Activated CD4-positive, alpha-beta T cell treated with anti-CD3 and anti-CD28 coated beads, Interleukin-2, amount 50 U/mL, for 48 hours (primary cell): ENCODE measurements at regions not wholly inside any gene's neighbourhood (a gene's known extent, or its start where the extent isn't known, plus 50 kb on each side); places are given as distances from the start of the nearest gene placed in this dataset.

Experiments
- DNase-seq, 2 experiments: peaks; one replicate each; pipeline ENCODE4 v3.0.0-alpha.2; 2020

DNA sequence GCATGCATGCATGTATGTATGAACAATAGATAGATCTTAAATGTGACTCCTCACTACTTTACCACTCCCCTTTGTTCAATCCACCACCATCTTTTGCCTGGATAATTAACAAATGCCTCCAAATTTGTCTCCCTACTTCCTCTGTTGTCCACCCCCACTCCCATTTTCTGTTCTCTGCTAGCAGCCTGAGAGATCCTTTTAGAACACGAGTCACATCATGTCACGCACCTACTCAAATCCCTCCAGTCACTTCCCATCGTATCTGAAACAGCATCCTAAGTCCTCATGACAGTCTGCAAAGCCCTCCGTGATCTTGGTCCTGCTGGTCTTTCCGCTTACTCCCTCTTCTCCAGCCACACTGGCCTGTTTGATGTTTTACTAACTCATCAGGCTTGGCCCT, 527.3 kb downstream of the EPHA4 start:
- DNase-seq: no peak

DNA sequence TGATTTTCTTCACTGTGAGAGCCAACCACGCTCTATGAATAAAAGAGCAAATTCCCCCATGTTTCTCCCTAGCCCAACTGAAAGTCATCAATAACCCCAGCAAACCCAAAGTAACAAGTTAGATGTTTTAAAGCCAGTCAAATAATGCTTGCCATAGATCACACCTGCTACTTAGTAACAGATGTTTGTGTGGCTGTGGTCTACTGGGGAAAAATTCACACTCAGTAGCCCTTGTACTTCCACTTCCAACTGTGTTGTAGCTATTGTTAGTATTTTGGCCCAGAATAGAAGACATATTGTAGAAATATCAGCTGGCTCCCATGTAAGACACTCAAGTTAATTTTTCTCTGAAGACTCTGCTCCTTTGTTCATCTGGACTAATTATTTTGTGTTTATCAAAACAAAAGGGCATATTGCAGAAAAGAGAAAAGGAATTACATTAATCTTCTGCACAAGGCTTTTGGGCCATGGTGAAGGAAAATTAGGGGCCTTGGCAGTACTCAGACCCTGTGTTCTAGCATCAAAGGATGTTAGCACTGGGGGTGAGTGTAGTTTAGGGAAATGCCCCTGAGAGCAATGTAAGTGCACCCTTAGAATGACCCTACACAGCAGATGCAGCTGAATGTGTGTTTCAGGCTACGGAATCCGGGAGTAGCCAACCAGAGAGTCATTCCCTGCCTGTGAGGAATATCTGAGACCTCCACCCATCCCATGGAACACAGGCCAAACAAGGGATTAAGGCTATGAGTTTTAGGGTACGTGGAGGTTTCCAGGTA, 521.9 kb downstream of the EPHA4 start:
- no peak for DNase-seq

DNA sequence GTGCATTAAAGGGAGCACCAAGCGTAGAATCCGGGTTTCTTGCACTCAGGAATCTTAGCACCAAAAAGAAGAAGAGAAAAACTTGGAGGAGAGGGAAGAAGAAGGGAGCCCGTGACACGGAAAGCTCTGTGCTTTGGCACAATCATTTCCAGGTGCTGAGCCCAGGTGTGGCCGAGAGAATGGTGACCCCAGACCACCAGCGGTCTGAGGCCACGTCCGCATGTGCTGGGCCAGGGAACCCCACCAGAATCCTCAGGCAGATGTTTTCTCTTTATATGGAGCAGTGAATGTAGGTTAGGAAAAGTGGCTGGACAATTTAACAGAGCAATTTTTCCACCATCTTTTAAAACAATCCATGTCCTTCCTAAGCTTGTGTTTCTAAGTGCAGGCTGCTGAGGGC, 520.9 kb downstream of the EPHA4 start:
- DNase-seq: no peak

DNA sequence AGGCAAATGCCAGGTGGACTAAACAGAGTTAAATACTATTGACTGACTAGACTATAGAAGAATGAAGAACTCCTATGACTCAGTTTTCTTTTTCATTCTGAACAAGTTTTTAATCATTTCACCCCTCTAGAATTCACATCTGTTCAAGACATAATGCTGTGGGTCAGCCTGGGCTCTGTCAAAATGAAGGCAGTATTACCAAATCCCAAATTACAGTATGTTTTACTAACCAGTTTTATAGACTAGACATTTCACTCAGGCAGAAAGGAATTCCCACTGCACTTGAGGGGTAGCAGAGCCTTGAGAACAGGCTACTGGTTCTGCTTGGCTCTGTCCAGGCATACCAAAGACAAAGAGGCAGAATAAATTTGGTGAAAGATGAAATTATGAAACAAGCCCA, 511.7 kb downstream of the EPHA4 start:
- DNase-seq: no peak

DNA sequence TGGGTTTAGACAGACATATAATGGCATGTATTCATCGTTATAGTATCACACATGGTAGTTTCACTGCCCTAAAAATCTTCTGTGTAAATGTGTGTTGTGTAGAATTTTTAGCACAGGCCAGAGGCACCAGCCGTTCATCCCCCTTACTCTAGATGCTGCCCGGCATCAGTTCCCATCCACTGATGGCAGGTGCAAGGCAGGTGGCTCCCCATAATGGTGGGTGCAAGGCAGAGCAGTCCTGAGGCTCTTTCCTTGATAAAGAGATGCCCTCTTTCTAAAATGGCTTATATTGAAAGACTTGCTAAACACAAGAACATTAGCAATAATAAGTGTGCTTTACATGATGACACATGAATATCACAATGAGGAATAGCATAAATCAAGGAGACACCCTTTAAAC, 508.5 kb downstream of the EPHA4 start:
- no peak for DNase-seq

DNA sequence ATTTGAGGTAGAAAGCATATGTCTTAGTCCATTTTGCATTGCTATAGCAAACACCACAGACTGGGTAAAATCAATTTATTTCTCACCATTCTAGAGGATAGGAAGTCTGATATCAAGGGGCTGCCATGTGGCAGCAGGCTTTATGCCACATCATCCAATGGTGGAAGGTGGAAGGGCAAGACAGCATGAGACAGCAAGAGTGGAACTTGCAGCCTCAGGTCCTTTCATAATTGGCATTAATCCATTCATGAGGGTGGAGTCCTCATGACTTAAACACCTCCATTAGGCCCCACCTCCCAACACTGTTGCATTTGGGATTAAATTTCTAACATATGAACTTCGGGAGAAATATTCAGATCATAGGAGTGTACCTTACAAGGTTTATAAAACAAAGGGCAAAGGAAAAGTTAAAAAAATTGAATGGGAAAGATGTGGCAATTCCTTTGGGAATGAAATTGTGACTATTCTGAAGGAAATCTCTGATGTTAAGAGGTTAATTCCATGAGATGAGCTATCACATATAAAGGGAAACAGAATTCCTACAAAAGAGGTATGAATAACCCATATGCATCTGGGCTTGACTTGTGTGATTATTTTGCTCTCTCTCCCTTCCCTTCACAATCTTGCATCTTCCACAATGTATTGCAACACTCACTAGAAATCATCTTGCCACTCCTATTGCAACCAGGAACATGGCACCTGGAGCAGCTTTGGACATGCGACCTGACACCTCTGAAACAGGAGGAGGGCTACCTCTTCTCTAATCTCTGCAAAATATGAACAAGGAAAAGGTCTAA, 507.8 kb downstream of the EPHA4 start:
- no peak for DNase-seq

DNA sequence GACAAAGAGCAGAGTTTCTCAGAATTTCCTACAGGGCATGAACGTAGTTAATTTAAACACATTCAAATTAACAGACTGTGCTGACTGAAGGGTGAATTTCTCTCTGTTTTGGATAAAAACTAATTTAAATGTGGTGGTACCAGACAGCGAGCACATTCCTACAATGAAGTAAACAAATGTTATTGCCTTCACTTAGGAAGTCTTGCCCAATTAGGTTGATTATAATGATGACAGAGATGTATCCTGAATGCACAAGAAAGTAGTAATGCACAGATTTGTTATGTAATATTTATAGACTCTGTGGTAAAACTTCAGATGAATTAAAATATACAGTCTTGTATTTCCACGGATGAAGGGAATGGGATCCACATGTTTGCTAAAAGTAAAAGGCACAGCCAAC, 507.2 kb downstream of the EPHA4 start:
- DNase-seq: no peak

DNA sequence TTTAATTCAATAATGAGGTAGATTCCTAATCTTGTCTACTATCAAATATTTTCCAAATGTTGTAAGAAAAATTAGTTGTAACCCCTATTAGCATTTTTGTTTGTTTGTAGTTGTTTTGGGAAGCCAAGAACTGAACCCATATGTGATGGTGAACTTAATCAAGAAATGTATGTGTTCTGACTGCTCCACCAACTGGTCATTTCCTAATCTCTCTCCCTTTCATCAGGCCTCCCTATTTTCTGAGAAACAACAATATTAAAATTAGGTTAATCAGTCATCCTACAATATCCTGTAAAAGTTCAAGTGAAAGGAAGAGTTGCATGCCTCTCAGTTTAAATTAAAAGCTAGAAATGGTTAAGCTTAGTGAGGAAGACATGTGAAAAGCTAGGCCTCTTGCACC, 504.0 kb downstream of the EPHA4 start:
- no peak for DNase-seq

DNA sequence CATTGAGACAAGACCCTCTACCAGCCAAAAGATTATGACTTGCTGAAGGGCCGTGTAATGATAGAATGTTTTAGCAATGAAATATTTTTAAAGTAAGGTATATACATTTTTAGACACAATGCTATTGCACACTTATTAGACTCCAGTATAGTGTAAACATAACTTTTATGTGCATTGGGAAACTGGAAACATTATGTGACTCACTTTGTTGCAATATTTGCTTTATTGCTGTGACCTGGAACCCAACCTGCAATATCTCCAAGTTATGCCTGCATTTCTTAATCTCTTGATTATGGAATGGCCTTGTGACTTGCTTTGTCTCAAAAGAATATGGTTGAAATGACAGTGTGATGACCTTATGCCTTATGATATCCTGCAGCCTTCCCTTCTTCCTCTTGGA, 502.0 kb downstream of the EPHA4 start:
- no peak for DNase-seq

DNA sequence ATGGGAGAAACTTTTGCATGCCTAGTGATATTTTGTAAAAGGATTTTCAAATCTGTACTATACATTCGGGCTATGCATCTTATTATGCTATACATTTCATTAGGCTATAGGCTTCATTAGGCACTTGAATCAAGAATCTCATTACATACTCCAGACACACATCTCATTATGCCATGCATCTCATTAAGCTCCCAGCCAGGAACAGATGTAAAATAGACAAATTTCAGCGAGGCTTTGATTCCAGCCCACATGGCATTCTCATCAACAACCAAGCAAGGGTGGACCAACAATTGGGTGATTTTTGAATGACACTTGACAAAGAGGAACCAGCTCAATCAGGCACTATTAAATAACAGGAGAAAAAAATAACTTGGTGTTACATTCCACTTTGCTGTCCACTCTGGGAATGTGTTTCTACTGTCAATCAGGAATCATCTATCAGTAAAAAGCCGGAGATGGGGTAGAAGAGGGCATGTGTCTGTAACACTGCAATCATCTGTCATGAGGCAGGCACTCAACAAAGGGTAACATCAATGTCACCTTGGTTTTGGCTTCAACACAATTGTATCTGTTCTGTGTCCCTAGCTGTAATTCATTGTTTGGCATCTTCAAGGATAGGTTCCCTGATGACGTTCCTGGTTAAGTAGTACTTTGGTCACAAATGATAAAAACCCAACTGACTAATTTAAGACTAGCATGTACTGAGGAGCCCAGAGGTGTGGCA, 498.6 kb downstream of the EPHA4 start:
- DNase-seq: no peak

DNA sequence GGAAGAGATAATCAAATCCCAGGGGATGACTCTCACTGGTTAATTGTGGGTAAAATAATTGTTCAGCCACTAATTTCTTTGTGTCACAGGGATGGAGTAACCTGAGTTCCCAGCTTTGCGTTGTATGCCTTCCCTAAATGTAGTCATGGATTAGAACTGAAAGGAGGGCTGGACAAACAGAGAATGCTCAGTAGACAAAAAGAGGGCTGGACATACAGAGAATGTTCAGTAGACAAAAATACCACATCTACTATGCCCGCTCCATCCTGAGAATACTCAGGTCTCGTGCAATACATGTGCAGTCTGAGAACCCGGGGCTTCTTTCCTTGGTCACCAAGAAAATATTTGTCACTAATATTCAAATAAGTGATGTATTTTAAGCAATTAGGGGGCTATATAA, 497.9 kb downstream of the EPHA4 start:
- DNase-seq: no peak

DNA sequence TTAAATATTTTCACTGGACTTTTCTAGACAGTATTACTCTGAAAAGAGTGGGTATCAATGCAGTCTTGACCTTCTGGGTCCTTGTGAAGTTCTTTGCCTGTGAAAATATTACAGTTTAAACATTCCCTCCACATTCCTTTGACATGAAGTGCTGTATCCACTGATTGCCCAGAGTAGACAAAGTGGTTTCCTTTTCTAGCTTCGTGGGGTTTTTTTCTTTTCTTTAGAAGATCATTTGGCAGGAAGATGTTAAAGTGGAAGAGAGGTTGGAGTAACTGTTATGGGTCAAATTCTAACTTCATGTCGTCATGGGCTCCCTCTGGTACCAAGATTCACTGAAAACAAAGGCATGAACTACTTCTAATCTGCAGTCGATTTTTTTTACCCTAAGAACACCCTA, 496.9 kb downstream of the EPHA4 start:
- no peak for DNase-seq

DNA sequence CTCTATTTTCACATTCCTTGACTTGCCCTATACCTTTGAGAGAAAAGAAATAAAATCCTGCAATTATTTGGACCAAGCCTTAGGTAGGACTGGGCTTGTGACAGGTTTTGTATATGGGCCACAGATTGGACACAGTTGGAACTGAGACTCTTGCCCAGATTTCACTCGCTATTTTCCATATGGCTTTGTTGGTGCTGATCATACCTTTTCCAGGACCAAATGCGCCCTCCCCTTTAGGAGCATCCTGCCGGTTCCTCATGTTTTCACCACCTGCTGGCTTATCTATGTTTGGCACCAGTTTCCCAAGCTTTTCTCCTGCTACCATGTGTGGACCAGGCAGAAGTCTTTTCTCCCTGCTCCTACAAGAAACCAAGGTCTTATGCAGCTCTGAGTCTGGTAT, 494.9 kb downstream of the EPHA4 start:
- no peak for DNase-seq

DNA sequence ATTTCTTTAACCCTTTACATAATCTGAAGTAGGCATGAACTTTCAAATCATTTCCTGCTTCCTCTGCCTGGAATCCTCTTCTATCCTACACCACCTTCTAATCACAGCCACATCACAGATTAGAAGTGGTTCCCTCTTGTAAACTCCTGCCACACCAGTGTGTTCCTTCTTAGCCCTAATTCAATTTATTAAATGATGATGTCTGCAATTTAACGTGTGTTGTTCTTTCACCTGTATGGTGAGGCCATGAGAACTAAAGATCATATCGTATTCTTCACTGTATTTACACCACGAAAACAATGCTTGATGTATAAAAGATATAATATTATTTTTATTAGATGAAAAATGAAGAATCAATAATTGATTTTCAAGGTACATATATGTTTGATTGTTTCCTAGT, 494.3 kb downstream of the EPHA4 start:
- no peak for DNase-seq

DNA sequence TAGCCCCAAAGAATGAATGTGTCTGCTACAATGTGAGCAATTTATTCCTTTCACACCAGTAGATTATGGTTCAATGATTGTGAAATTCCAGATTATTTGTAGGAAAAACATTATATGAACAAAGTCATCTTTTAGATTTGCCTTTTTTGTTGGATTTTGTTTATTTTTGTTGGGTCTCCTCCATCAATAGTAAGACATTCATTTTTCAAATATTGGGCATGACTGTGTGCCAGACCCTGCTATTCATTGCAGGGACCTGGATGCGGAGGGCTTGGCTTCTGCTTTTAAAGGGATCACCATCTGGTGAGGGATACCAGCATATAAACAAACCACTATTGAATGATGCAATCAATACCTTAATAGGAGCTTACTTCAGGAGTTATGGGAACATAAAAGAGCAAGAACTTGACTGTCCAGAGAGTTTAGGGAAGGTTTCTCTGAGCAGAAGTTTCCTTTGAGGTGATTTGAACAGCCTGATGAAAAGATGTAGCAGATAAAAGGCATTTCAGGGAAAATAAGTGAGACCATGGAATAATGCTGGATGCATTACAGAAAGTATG, 486.7 kb downstream of the EPHA4 start:
- DNase-seq: no peak

DNA sequence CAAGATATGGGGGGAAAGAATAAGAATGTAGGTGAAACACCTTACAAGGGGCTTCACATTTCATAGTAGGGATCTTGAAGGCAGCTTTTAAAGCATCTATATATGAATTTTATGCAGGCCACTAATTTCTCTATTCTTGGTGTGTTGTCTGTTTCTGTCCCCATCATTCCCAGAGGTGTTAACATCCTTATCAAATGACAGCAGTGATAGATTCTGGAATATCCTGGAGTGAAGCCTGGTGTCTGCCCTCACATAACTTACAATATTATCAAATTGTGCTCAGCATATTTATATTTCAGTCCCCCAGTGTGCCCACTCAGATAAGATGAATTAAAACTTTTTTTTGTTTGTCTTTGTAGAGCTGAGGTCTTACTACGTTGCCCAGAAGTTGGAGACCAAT, 486.2 kb downstream of the EPHA4 start:
- no peak for DNase-seq

DNA sequence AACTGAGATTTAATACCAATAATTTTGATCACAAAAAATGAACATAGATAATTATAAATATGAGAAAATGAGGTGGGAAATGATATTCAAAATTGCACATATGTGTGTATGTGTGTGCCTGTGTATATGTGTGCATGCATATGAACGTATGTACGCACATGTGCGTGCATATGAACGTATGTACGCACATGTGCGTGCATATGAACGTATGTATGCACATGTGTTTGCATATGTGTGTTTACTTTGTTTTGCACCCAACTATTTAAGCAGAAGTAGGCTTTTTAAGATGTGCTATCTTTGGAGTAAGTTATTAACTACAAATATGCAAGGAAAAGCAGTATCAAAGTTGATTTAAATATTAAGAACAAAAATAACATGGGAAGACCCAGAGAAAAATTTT, 484.3 kb downstream of the EPHA4 start:
- no peak for DNase-seq

DNA sequence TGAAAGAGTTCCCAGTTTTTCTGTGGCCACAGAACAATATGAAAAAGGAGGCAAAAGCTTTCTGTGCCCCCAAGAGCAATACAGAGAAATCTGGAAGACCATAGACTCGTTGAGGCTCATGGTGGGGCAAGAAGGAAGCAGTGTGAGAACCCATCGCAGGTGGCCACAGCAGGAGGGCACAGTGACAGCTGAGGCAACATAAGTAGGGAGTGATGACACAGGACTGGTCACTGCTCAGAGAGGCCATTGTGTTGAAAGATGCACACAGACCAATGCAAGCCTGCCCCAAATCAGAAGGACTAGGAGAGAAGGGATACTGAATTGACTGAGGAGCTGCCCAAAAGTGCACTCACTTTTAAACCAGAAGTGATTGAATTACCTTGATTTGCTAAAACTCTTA, 483.6 kb downstream of the EPHA4 start:
- DNase-seq: no peak

DNA sequence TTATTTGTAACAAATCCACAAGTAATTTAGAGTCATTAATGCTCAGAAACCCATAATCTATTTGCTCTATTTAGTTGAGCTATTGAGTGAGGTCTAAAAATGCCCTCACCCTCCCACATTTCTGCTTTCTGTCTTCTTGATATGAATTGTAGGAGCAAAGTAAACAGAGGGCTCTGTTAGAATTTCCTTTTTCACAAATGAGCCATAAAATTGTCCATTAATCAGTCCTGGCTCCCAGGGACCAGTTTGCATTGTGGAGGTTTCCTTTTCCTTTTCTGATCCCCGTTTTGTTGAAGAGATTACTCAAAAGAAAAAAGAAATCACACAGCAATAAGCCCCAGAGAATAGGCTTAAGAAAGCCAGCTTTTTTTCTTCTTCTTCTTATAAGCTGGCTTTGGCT, 476.7 kb downstream of the EPHA4 start:
- DNase-seq: no peak

DNA sequence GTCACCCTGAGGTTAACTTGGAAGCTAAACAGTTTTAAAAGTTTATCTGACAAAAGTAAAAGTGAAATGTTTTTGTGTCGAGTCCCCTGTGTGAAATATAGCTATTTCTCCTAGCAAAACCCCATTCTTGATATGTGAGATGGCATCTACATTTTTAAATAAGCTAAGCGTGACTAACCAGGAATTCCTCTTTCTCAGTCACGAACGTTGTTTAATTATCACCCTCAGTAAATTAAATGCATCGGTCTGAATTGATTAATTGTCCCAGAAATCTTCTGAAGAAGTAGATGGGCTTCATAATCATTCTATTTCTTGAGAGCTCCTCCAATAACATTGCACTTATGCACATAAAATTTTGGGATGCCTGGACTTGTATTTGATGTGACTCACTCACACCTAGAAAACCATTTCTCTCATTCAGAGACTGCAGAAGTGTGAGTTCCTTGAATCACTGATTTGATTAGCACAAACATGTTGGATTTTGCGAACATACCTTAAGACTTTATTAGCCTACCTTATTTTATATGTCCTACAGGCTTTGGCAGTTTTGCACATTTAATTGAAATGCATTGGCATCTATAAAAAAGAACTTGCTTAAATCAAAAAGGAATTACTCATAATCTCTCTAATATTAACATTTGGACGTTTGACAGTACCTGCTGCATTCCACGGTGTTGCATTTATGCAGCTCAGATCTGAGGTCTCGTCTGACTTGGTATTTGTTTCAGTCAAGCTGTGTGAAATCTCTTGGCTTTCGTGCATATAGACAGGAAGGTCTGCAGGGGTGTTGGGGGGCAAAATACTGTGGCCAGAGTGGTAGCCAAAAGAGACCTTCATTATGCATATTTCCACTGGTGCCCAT, 475.2 kb downstream of the EPHA4 start:
- no peak for DNase-seq

DNA sequence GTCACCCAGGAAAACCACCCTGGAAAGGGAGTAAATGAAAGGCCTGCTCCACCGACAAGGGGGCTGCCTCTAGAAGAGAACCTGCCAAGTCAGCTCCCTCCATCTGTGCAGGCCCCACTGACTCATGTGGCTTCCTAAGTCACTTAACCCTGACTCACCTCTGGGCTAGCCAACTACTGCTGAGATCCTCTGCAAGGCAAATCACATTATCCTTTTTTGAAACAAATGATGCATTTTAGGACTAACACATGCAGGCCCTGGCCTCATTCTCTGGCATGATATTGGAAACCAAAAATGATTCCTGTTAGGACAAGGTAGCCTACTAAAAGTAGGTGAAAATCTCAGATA, 474.6 kb downstream of the EPHA4 start:
- no peak for DNase-seq

DNA sequence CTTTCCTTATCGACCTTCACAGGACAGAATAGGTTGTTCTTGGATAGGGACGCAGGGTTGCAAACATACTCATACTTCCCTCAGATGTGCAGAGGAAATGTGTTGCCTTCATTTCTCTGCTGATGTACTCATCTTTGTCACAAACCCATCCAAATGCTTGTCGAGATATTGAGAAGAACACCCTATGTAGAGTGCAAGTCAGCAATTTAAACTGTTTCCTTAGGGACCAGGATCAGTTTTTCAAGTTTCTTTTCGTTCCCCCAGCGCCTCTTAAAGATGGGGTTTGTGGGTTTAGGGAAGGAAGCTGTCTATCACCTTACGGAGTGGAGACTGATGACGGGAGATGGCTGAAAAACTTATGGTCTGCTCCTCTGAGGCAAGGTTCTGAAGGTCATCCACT, 474.2 kb downstream of the EPHA4 start:
- DNase-seq: no peak
